PC-9 (cell line): ENCODE measurements at regions not wholly inside any gene's neighbourhood (a gene's known extent, or its start where the extent isn't known, plus 50 kb on each side); places are given as distances from the start of the nearest gene placed in this dataset.

Source experiments
- CTCF ChIP-seq: fragments of 200-600 bp; sonication (generic); conservative IDR thresholded peaks from 2 replicates; pipeline ENCODE4 v1.6.1; 2017; ENCODE audit warnings: mixed run types, antibody characterized with exemption, mild to moderate bottlenecking, moderate library complexity
- EZH2 ChIP-seq: fragments of 200-600 bp; sonication (generic); IDR thresholded peaks from 2 replicates; pipeline ENCODE4 v1.8.0; 2017; ENCODE audit warnings: antibody characterized with exemption, low read depth

DNA sequence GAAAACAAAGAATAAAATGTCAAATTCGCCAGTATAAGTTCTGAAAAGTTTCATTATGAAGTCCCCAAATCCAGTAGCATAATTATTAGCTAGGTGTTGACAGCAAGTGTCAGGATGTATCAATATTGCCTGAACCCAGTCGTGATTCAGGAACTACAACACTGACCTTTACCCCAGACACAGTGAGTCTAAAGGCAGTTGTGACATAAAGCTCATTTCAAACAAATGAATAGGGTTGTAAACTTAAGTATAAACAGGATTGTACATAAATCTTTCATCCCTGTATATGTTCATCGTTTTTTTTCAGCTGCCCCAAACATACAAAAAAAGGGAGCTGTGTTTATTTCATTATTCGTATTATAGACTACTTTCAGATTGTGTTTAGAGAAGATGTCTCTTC, 385.7 kb downstream of the PLK2 start:
- no peak for TF ChIP-seq CTCF
- no peak for TF ChIP-seq EZH2
